ENCODE measurements at regions not wholly inside any gene's neighbourhood (a gene's known extent, or its start where the extent isn't known, plus 50 kb on each side); places are given as distances from the start of the nearest gene placed in this dataset.

- DNase-seq = no peak
These were observed 127.0 kb downstream of the PRELID2 start for GRCh38 chr5:145708169-145708568.

GRCh38 chr5:145704724-145705123 lies 130.4 kb downstream of the PRELID2 start:
- DNase-seq = no peak

DNA sequence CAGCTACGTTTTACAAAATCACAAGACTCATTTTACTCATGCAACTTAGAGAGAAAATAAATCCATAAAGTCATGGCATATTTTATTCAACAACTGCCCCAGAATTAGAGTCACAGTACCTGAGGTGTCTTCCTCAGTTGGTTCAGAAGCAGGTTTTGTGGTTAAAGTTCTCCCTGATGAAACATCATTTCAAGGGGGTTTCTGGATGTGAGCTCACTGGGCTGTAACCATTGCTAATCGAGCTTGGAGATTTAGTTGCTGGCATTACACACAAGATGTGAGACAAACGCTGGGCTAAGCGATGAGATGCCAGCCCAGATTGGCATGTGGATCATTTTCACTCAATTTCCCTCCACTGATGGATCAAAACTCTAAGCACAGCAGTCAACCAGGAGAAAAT lies 131.3 kb downstream of the PRELID2 start:
- no peak for DNase-seq

GRCh38 chr5:145701404-145701803 lies 133.7 kb downstream of the PRELID2 start:
- no peak for DNase-seq

DNA sequence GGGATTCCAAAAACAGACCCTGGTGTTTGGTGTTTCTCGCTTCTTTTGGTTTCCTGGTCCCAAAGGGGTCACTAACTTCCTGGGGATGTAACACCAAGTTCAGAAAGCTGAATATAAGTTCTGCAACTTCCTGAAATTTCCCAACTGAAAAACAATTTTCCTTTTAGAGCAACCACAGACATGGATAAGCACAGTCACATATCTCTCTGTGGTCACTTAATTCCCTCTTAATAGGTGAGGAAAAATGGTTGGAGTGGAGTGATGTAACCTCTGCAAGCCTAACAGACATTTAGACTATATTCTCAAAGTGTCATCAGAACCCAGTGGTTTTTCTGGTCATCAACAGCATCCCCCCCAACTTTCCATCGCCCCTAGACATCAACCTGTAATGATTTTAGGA lies 135.3 kb downstream of the PRELID2 start:
- DNase-seq = no peak

DNA sequence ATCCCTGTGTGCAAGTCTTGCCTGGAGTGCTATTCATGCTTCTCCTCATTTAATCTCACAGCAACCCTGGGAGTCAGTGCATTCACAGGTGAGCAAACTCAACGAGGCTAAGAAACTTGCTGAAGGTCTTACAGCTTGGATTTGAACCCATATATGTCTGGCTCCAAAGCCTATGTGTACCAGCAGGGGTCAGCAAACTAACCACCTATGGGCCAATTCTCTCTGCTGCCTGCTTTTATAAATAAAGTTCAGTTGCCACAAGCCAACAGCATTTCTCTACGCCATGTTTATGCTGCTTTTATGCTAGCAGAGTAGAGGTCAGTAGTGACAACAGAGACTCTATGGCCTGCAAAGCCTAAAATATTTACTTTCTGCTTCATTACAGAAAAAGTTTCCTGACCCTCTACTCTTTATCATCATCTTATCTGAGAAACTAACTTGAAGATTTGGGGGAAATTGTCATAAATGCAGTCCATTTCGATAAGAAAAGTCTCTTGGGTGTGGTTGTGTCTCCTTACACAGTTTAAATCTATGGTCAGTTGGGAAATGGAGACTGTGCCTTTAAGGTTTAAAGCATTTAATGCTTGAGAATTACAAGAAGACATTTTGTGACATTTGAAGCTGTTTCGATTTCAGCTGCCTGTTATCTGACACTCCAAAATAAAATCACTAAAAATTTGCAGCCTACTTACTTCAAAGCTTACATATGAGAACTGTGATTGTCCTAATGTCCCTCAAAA lies 137.7 kb downstream of the PRELID2 start:
- peak; percentile 76 for DNase-seq

DNA sequence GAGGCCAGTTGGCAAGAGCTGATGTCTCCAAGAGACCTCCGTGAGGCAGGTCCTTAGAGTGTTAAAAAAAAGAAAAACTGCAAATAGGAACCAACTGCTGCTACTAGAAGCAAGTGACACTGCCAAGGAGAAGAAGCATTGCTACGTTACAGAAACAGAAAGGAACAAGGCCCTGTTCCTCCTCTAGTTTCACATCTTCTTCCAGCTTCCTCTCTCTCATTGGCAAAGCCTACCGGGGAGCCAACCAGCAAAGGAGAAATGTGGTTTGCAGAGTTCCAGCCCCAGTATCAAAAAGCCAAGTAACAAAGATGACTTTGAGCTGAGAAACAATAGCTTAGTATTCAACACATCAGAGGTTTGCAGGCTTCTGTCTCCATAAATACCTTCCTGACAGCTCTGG lies 145.9 kb downstream of the PRELID2 start:
- no peak for DNase-seq

DNA sequence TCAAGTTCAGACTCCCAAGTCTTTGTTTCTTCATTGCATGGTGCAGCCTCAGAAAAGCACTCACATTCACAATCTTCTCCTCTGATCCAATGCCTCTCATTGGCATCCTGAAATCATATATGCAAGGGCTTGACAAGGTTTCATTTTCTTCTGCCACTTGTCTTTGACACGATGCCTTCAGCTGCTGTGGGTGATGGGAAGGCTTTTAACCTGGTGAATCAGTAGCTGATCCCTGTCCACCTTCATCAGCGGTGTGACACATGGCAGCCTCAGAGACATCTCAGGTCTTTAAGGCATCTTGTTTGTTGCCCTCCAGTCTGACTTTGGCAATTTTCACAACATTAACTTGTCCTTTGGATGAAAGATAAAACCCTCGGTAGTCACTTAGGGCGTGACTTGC lies 147.2 kb downstream of the PRELID2 start:
- DNase-seq = no peak

GRCh38 chr5:145685417-145685816 lies 149.7 kb downstream of the PRELID2 start:
- no peak for DNase-seq

DNA sequence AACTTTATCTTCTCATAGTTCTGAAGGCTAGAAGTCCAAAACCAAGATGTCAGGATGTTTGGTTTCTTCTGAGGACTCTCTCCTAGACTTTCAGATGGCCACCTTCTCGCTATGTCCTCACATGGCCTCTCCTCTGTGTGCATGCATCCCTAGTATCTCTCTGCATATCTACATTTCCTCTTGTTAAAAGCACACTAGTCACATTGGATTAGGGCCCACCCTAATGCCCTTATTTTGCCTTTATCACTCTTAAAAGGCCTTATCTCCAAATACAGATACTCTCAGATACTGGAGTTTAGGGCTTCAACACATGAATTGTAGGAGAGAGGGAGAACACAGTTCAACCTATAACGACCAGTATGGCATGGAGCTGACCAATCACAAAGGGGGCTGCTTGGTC lies 151.7 kb downstream of the PRELID2 start:
- DNase-seq = peak; percentile 55

DNA sequence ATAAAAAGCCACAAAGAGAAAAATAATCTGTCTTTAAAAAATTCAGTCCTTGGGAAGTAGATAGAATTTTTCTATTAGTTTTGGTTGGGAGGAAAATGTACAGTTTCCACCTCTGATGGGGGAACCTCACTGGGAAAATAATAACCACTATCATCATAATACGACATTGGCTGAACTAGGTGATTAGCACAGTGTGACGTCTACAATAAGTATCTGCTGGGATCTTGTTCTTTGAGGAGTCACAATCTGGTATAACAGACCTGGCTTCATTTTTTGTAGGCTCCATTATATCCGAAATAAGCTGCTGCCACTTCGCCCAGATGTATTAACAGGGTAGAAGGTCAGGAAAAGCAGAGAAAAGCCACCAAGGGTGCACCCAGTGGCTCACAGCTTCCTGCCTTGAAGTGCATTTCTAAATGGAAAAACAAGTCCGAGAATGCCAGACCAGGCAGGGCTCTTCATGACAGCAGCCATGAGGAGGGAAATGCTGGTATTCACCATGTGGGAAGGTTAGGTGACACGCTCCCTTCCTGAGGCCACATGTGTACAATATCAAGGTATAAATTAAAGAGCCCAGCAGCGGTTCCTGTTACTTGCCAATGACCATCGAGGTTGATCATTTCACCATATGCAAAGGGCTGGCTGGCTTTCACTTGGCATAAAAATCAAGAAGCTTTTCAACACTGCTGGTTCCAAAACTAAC lies 152.8 kb downstream of the PRELID2 start:
- no peak for DNase-seq

DNA sequence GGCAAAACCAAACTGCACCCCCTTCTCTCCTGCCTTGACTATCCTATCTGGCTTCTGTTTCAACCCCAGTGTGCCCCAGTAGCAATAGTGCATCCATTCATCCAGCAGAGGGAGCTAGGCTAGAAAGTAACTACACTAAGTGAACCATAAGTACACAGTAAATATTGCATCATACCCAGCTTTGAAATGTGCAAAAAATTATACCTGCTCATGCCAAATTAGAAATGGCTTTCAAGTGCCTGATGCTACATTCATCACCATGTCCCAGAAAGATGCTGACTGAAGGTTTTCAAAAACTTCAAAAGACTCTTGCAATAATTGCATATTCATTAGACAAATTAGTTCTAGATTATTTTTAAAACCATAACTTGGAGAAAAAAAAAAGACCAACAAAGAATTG lies 153.5 kb downstream of the PRELID2 start:
- DNase-seq = peak; percentile 94

DNA sequence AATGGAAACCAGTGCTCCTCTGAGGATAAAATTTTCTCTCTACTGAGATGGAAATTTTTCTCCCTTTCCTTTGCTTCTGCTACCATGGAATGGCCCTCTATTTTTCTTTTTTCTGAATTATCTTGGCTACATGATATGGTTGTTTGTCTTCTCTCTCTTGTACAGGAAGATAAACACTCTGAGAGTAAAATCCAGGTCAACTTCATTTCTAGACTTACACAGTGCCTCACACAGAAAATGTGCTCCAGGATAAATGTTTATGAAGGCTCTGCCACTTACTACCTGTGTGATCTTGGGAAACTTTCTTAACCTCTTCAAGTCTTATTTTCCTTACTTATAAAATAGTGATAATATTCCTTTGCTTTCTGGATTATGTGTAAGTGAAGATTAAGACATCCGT lies 153.9 kb downstream of the PRELID2 start:
- DNase-seq = no peak

DNA sequence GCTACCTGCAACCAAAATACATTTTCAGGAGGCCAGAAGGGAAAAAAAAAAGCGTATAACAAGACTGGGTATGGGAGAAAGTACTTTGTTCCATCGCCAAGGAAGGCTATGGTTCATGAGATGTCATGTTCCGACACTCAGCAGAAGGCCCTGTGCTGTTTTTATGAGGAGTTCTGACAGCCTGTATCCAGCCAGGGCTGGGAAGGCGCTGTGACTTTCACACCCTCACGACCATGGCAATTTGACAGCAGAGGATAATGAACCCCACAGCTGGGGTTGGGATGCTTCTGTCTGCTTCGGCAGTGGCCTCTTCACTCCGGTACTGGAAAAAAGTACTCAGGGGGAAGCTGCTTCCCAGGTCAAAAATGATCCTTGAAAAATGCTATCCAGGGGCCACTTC lies 154.4 kb downstream of the PRELID2 start:
- no peak for DNase-seq

- DNase-seq = peak; percentile 26
These were observed 155.0 kb downstream of the PRELID2 start for GRCh38 chr5:145680169-145680568.

DNA sequence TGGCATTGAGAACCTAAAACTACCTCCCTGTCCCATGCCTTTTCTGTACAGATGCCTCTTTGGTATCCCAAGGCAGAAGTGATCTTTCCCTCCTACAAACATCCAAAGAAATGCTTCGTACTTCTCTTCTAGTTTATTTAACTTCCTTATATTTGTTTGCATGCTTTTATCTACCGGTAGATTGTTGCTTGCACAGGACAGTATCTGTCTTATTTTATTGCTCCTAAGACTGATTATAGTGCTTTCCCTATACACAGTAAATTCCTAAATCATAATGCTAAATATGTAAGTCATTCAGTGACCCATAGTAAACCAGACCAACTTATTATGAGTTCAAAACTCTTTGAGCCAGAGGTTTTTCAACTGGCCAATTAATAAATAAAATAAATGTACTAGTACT lies 156.9 kb downstream of the PRELID2 start:
- DNase-seq = no peak

DNA sequence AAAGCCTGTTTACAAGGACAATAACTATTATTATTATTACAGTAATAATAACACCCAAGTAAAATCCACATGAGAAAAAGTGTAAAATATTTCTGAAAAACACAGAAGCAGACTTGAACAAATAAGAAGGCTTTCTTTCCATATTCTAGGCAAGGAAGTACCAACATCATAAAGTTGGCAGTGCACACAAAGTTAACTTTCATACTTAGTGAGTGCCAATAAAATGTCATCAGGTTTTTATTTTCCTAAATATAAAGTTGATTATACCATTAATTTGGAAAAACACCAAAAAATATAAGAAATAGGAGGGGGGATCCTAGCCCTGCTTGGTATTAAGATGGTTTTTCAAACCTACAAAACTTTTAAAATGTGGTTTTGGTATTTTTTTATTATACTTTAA lies 161.4 kb downstream of the PRELID2 start:
- DNase-seq = no peak

DNA sequence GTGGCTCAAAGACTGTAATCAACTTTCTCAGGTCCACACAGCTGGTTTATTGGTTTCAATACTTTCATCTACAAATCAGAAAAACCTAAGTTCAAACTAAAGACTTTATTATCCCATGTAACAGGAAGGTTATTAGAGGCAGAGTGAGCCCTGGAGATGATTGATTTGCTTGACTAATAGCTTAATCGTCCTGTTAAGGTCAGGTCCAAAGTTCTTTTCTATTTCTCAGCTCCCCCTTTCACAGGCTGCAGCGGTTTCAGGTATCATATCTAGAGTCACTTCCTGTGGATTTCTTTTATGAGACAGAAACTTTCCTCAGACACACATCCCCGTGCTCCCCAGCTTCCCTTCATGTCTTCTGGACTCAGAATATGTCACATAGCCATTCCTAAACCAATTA lies 166.4 kb downstream of the PRELID2 start:
- DNase-seq = no peak

DNA sequence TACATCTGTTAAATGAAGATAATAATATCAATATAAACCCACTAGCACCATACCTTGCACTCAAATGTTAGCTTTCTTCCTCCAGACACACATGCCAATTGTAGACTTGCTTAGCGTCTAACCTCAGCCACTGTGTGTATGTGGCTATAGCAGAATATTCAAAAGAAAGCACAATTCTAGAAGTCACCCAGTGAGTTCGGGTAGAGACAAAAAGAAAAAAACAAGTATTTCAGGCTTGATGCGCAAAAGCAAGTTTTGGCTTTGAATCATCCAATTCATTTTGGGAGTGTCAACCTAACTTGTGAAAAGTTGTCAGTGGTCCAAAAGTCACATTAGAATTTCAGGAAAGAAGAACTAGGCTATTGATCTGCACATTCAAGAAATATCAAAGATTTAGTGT lies 167.4 kb downstream of the PRELID2 start:
- DNase-seq = no peak

DNA sequence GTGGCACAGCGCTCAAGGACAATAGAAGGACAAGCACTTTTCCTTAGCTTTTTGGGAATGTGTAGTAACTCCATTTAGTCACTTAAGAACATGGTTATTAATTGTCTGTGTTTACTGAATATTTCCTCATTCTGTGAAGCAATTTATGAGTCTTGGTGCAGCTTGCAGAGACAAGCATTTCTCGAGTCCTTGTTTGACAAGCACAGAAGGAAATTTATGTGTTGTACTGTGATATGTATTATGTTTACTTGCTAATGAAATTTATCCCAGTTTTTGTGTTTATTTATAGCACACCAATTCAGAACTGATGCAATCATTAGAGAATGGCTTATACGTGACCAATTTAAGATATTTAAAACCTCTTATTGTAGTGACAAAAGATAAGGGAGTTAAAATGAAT lies 168.6 kb downstream of the PRELID2 start:
- DNase-seq = no peak

- no peak for DNase-seq
These were observed 173.2 kb downstream of the PRELID2 start for GRCh38 chr5:145661737-145662485.

- no peak for DNase-seq
These were observed 174.1 kb downstream of the PRELID2 start for GRCh38 chr5:145660897-145661640.

- no peak for DNase-seq
These were observed 176.7 kb downstream of the PRELID2 start for GRCh38 chr5:145658435-145658834.

All from hematopoietic multipotent progenitor cell treated with erythropoietin and hydrocortisone succinate and interleukin-3 and kit ligand, for 6 days (in vitro differentiated cells).